HepG2 (cell line): ENCODE measurements at regions not wholly inside any gene's neighbourhood (a gene's known extent, or its start where the extent isn't known, plus 50 kb on each side); places are given as distances from the start of the nearest gene placed in this dataset.
A peak's percentile ranks its signal among the peaks of the same experiment; 100 is the strongest.

Source experiments
- AFF4 ChIP-seq: sonication (generic); formaldehyde crosslinking; IDR thresholded peaks from 2 replicates; pipeline ENCODE4 v1.4.0; 2020; ENCODE audit warnings: missing genetic modification reagents
- ATF7 ChIP-seq, 2 experiments: fragments of 450-650 bp in 1 of 2; sonication (generic) in 1 of 2; formaldehyde crosslinking in 1 of 2; IDR thresholded peaks; 2 replicates each; pipeline versions ENCODE4 v1.4.0 to v1.6.1; 2016 to 2020; ENCODE audit warnings: antibody characterized with exemption in 1 of 2, mild to moderate bottlenecking in 1 of 2, missing genetic modification reagents in 1 of 2
- ATRX ChIP-seq: sonication (generic); formaldehyde crosslinking; IDR thresholded peaks from 2 replicates; pipeline ENCODE4 v1.4.0; 2020; ENCODE audit warnings: missing genetic modification reagents, borderline replicate concordance
- DR1 ChIP-seq: sonication (generic); formaldehyde crosslinking; IDR thresholded peaks from 2 replicates; pipeline ENCODE4 v1.8.0; 2021; ENCODE audit warnings: mild to moderate bottlenecking, missing genetic modification reagents, inconsistent platforms
- GZF1 ChIP-seq: sonication (generic); formaldehyde crosslinking; IDR thresholded peaks from 2 replicates; pipeline ENCODE4 v1.5.1; 2020; ENCODE audit warnings: mild to moderate bottlenecking, missing genetic modification reagents
- JUNB ChIP-seq: sonication (generic); formaldehyde crosslinking; IDR thresholded peaks from 2 replicates; pipeline ENCODE4 v1.8.0; 2022; ENCODE audit warnings: missing genetic modification reagents, mild to moderate bottlenecking, borderline replicate concordance
- KMT2A ChIP-seq: sonication (generic); formaldehyde crosslinking; IDR thresholded peaks from 2 replicates; pipeline ENCODE4 v1.4.0; 2020; ENCODE audit warnings: missing genetic modification reagents
- MAFG ChIP-seq: sonication (generic); formaldehyde crosslinking; IDR thresholded peaks from 2 replicates; pipeline ENCODE4 v1.5.1; 2020; ENCODE audit warnings: mild to moderate bottlenecking, missing genetic modification reagents
- MTA1 ChIP-seq: sonication (generic); formaldehyde crosslinking; IDR thresholded peaks from 2 replicates; pipeline ENCODE4 v1.4.0; 2020; ENCODE audit warnings: missing genetic modification reagents, mild to moderate bottlenecking, borderline replicate concordance
- NONO ChIP-seq, 2 experiments: fragments of 450-650 bp in 1 of 2; sonication (generic) in 1 of 2; formaldehyde crosslinking in 1 of 2; IDR thresholded peaks in 1 of 2; conservative IDR thresholded peaks in 1 of 2; 2 replicates each; pipeline versions ENCODE4 v1.6.1 to v1.8.0; 2017 to 2022; ENCODE audit warnings: mild to moderate bottlenecking in 1 of 2, missing genetic modification reagents in 1 of 2, moderate library complexity in 1 of 2
- PAWR ChIP-seq: sonication (generic); formaldehyde crosslinking; IDR thresholded peaks from 2 replicates; pipeline ENCODE4 v1.4.0; 2020; ENCODE audit warnings: missing genetic modification reagents, mild to moderate bottlenecking, borderline replicate concordance
- PHB2 ChIP-seq: fragments of 450-650 bp; IDR thresholded peaks from 2 replicates; pipeline ENCODE4 v1.6.1; 2018; ENCODE audit not compliant: partially characterized antibody
- POGZ ChIP-seq: sonication (generic); formaldehyde crosslinking; IDR thresholded peaks from 2 replicates; pipeline ENCODE4 v1.4.0; 2020; ENCODE audit warnings: mild to moderate bottlenecking, missing genetic modification reagents
- TBX3 ChIP-seq: fragments of 450-650 bp; IDR thresholded peaks from 2 replicates; pipeline ENCODE4 v1.6.1; 2017; ENCODE audit warnings: antibody characterized with exemption, mild to moderate bottlenecking, inconsistent platforms, borderline replicate concordance
- THAP9 ChIP-seq: sonication (generic); formaldehyde crosslinking; IDR thresholded peaks from 2 replicates; pipeline ENCODE4; 2020; ENCODE audit warnings: missing genetic modification reagents, mild to moderate bottlenecking, borderline replicate concordance
- TOPORS ChIP-seq: sonication (generic); formaldehyde crosslinking; IDR thresholded peaks from 2 replicates; pipeline ENCODE4 v1.8.0; 2023; ENCODE audit warnings: mild to moderate bottlenecking, missing genetic modification reagents
- TRIM22 ChIP-seq: fragments of 450-650 bp; IDR thresholded peaks from 2 replicates; pipeline ENCODE4 v1.6.1; 2017
- U2AF1 ChIP-seq: fragments of 200-400 bp; formaldehyde crosslinking; optimal IDR thresholded peaks from 2 replicates; pipeline ENCODE3; 2017; ENCODE audit warnings: mild to moderate bottlenecking, low read depth, low read length
- ZMYM4 ChIP-seq: sonication (generic); formaldehyde crosslinking; IDR thresholded peaks from 2 replicates; pipeline ENCODE4 v1.8.1; 2023; ENCODE audit warnings: mild to moderate bottlenecking, missing genetic modification reagents
- ZNF180 ChIP-seq: sonication (generic); formaldehyde crosslinking; IDR thresholded peaks from 2 replicates; pipeline ENCODE4 v1.4.0; 2020; ENCODE audit warnings: low read depth, missing genetic modification reagents, borderline replicate concordance
- ZNF441 ChIP-seq: sonication (generic); formaldehyde crosslinking; IDR thresholded peaks from 2 replicates; pipeline ENCODE4 v1.7.0; 2021; ENCODE audit warnings: missing genetic modification reagents, borderline replicate concordance
- ZNF510 ChIP-seq: sonication (generic); formaldehyde crosslinking; IDR thresholded peaks from 2 replicates; pipeline ENCODE4 v1.4.0; 2020; ENCODE audit warnings: low read depth, mild to moderate bottlenecking, missing genetic modification reagents
- ZNF737 ChIP-seq: sonication (generic); formaldehyde crosslinking; IDR thresholded peaks from 2 replicates; pipeline ENCODE4 v1.5.0; 2020; ENCODE audit warnings: missing genetic modification reagents, mild to moderate bottlenecking, borderline replicate concordance

DNA sequence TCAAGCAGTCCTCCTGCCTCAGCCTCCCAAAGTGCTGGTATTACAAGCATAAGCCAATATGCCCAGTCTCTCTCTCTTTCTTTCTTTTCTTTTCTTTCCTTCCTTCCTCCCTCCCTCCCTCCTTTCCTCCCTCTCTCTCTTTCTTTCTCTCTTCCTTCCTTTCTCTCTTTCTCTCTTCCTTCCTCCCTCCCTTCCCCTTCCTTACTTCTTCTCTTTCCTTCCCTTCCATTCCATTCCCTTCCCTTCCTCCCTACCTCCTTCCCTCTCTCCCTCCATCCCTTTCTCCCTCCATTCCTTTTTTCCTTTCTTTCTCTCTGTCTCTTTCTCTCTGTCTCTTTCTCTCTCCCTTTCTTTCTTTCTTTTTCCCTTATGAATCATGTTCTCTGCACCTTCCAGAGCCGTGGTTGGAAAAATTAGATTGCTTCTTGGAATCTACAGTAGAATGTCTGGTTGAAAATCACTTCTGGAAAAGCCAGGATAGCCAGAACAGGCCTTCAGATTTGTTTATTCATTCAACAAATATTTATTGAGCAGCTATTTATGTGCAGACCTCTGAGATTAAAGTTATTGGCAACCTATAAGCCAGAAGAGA lies 68.4 kb upstream of the ARHGAP5 start (continued):
- no peak for TF ChIP-seq AFF4 (CRISPR knock-in tag)
- TF ChIP-seq PHB2, result peak; percentile 84
- no peak for TF ChIP-seq TOPORS (CRISPR knock-in tag)
- no peak for TF ChIP-seq ATRX (CRISPR knock-in tag)
- peak; percentile 96 for TF ChIP-seq NONO (IDR thresholded peaks at IDR 0.05)
- TF ChIP-seq NONO (CRISPR knock-in tag; conservative IDR thresholded peaks at IDR 0.05), result no peak
- no peak for TF ChIP-seq GZF1
- TF ChIP-seq DR1 (CRISPR knock-in tag), result no peak
- TF ChIP-seq ATF7 (IDR thresholded peaks at IDR 0.05), result no peak
- TF ChIP-seq ATF7 (CRISPR knock-in tag; IDR thresholded peaks at IDR 0.05), result no peak
- no peak for TF ChIP-seq KMT2A (CRISPR knock-in tag)
- no peak for TF ChIP-seq PAWR (CRISPR knock-in tag)
- no peak for TF ChIP-seq THAP9
- no peak for TF ChIP-seq ZNF510 (CRISPR knock-in tag)
- TF ChIP-seq ZMYM4 (CRISPR knock-in tag), result no peak
- no peak for TF ChIP-seq ZNF180 (CRISPR knock-in tag)
- TF ChIP-seq ZNF441 (CRISPR knock-in tag), result no peak
- TF ChIP-seq ZNF737 (CRISPR knock-in tag), result no peak
- no peak for TF ChIP-seq MTA1 (CRISPR knock-in tag)
- no peak for TF ChIP-seq TBX3
- 0 out of 2 replicates have a peak, but pooled peaks have one; percentile 16 for TF ChIP-seq JUNB
- no peak for TF ChIP-seq MAFG (CRISPR knock-in tag)
- TF ChIP-seq TRIM22, result 0 out of 2 replicates have a peak, but pooled peaks have one; percentile 20
- no peak for TF ChIP-seq U2AF1
- TF ChIP-seq POGZ (CRISPR knock-in tag), result no peak
